GM12891 (cell line): ENCODE measurements at regions not wholly inside any gene's neighbourhood (a gene's known extent, or its start where the extent isn't known, plus 50 kb on each side); places are given as distances from the start of the nearest gene placed in this dataset.

Experiments
- DNase-seq: peaks from one replicate; pipeline ENCODE4 v3.0.0; 2011; ENCODE audit warnings: low spot score; ENCODE audit not compliant: insufficient read length
- FAIRE-seq: peaks from 2 replicates; lab custom pipeline; 2011; peaks lifted over from hg19 to GRCh38; lab: Jason Lieb, UNC
- PAX5 ChIP-seq: IDR thresholded peaks from 2 replicates; pipeline ENCODE4 v1.6.1; 2011; ENCODE audit warnings: low read length, moderate library complexity, mild to moderate bottlenecking; ENCODE audit not compliant: insufficient read depth, severe bottlenecking
- POLR2A ChIP-seq: IDR thresholded peaks from 2 replicates; pipeline ENCODE4 v1.6.1; 2011; ENCODE audit warnings: low read depth, low read length, control low read depth
- POLR2AphosphoS5 ChIP-seq: IDR thresholded peaks from 2 replicates; pipeline ENCODE4 v1.6.1; 2011; ENCODE audit warnings: low read depth, low read length, control low read depth
- POU2F2 ChIP-seq: IDR thresholded peaks from 2 replicates; pipeline ENCODE4 v1.6.1; 2011; ENCODE audit warnings: low read depth, mild to moderate bottlenecking, control low read depth, low read length, moderate library complexity
- SPI1 ChIP-seq: IDR thresholded peaks from 2 replicates; pipeline ENCODE4 v1.6.1; 2011; ENCODE audit warnings: low read depth, low read length, control low read depth
- TAF1 ChIP-seq: IDR thresholded peaks from 2 replicates; pipeline ENCODE4 v1.6.1; 2011; ENCODE audit warnings: low read depth, low read length, control low read depth

GRCh38 chr15:97386940-97387339 lies 573.6 kb upstream of the ARRDC4 start:
- DNase-seq (no peak), FAIRE-seq (no peak)
- TF ChIP-seq PAX5 = no peak
- TF ChIP-seq POLR2A = no peak
- TF ChIP-seq POLR2AphosphoS5 = no peak
- no peak for TF ChIP-seq SPI1
- no peak for TF ChIP-seq POU2F2
- no peak for TF ChIP-seq TAF1

- no peak for DNase-seq
- TF ChIP-seq SPI1 (no peak), POLR2A (no peak), POLR2AphosphoS5 (no peak), PAX5 (no peak)
- no peak for FAIRE-seq
These were observed 559.3 kb upstream of the ARRDC4 start for GRCh38 chr15:97401195-97401594.

- FAIRE-seq = no peak
- TF ChIP-seq PAX5 (no peak), SPI1 (no peak), TAF1 (no peak), POLR2AphosphoS5 (no peak), POLR2A (no peak), POU2F2 (no peak)
These were observed 558.5 kb upstream of the ARRDC4 start for GRCh38 chr15:97401970-97402369.

GRCh38 chr15:97406841-97407240 lies 553.7 kb upstream of the ARRDC4 start:
- DNase-seq = no peak
- no peak for FAIRE-seq
- TF ChIP-seq SPI1 = no peak
- TF ChIP-seq POU2F2 = no peak
- no peak for TF ChIP-seq POLR2AphosphoS5
- no peak for TF ChIP-seq PAX5
- TF ChIP-seq POLR2A = no peak
- no peak for TF ChIP-seq TAF1

More at GRCh38 chr15:97401970-97402369, 558.5 kb upstream of the ARRDC4 start:
- DNase-seq = no peak

GRCh38 chr15:97410897-97411575 lies 549.5 kb upstream of the ARRDC4 start:
- DNase-seq (no peak), FAIRE-seq (no peak)
- TF ChIP-seq POLR2AphosphoS5 (no peak), TAF1 (no peak), PAX5 (no peak), POLR2A (no peak), POU2F2 (no peak), SPI1 (no peak)

- TF ChIP-seq POLR2AphosphoS5 (no peak), POLR2A (no peak), PAX5 (no peak), SPI1 (no peak), TAF1 (no peak), POU2F2 (no peak)
- DNase-seq = no peak
- FAIRE-seq = no peak
These were observed 540.4 kb upstream of the ARRDC4 start for GRCh38 chr15:97420130-97420529.

GRCh38 chr15:97425596-97425995 lies 534.9 kb upstream of the ARRDC4 start:
- DNase-seq (no peak), FAIRE-seq (no peak)
- TF ChIP-seq SPI1 (no peak), POU2F2 (no peak), POLR2A (no peak), TAF1 (no peak), PAX5 (no peak), POLR2AphosphoS5 (no peak)

GRCh38 chr15:97443101-97443500 lies 517.4 kb upstream of the ARRDC4 start:
- FAIRE-seq = no peak

GRCh38 chr15:97446138-97446537 lies 514.4 kb upstream of the ARRDC4 start:
- no peak for DNase-seq
- no peak for FAIRE-seq
- TF ChIP-seq TAF1 (no peak), POU2F2 (no peak), SPI1 (no peak), POLR2AphosphoS5 (no peak), PAX5 (no peak), POLR2A (no peak)

More at GRCh38 chr15:97443101-97443500, 517.4 kb upstream of the ARRDC4 start:
- no peak for DNase-seq
- TF ChIP-seq PAX5 (no peak), TAF1 (no peak), SPI1 (no peak), POU2F2 (no peak), POLR2AphosphoS5 (no peak), POLR2A (no peak)
